ENCODE measurements at regions not wholly inside any gene's neighbourhood (a gene's known extent, or its start where the extent isn't known, plus 50 kb on each side); places are given as distances from the start of the nearest gene placed in this dataset.

DNA sequence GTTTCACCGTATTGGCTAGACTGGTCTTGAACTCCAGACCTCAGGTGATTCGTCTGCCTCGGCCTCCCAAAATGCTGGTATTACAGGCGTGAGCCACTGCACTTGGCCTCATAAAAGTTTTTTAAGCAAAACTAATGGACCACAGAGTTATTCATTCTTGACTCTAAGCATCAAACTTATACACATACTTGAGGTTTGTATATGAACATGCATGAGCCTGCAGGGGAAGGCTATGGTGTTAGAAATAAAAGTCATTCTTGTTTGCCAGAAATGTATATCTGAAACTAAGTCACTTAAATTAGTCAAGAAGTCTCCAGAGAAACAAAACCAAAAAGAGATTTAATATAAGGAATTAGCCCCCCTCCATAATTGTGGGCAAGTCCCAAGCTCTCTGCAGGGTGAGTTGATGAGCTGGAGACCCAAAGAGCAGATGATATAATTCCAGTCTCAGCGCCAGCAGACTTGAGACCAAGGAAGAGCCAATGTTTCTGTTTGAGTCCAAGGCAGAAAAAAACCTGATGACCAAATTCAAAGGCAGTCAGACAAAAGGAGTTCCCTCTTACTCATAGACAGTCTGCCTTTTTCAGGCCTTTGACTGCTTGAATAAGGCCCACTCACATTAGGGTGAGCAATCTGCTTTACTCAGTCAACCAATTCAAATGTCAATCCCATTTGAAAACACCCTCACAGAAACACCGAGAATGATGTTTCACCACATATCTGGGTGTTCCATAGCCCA is 69.0 kb upstream of the DSG1 start:
- Histone ChIP-seq H3K27me3 (ENCODE audit: low read length) (no peaks in the 10 kb centered on the region), H2AFZ (ENCODE audit: low read length) (no peak overlapping the region), H3K4me2 (ENCODE audit: low read length) (no peak overlapping the region), H3K27ac (ENCODE audit: low read length) (no peak overlapping the region), H3K36me3 (ENCODE audit: low read depth, low read length) (no peaks in the 10 kb centered on the region), H3K9me2 (replicated peaks; ENCODE audit: low read length) (no peaks in the 10 kb centered on the region), H3F3A (ENCODE audit: low read length, unreplicated experiment) (no peaks in the 10 kb centered on the region), H4K20me1 (ENCODE audit: low read length) (no peaks in the 10 kb centered on the region), H3K79me2 (ENCODE audit: low read length) (no peaks in the 10 kb centered on the region), H3K4me1 (ENCODE audit: insufficient read depth, low read length) (peaks cover 10% of the 10 kb centered on the region; the same call in 1 of the 2 replicates), H3K4me3 (ENCODE audit: low read length) (no peak overlapping the region), H3K9me3 (ENCODE audit: low read length) (no peaks in the 10 kb centered on the region), H3K9ac (ENCODE audit: low read length) (no peak overlapping the region)
- TF ChIP-seq, protein P1, sequence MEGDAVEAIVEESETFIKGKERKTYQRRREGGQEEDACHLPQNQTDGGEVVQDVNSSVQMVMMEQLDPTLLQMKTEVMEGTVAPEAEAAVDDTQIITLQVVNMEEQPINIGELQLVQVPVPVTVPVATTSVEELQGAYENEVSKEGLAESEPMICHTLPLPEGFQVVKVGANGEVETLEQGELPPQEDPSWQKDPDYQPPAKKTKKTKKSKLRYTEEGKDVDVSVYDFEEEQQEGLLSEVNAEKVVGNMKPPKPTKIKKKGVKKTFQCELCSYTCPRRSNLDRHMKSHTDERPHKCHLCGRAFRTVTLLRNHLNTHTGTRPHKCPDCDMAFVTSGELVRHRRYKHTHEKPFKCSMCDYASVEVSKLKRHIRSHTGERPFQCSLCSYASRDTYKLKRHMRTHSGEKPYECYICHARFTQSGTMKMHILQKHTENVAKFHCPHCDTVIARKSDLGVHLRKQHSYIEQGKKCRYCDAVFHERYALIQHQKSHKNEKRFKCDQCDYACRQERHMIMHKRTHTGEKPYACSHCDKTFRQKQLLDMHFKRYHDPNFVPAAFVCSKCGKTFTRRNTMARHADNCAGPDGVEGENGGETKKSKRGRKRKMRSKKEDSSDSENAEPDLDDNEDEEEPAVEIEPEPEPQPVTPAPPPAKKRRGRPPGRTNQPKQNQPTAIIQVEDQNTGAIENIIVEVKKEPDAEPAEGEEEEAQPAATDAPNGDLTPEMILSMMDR (conservative IDR thresholded peaks at IDR 0.05; ENCODE audit: low read depth, low read length): no peak
- TF ChIP-seq EZH2 (IDR thresholded peaks at IDR 0.05; ENCODE audit: low read length, unreplicated experiment): no peak
- TF ChIP-seq EZH2phosphoT487 (IDR thresholded peaks at IDR 0.05; ENCODE audit: borderline replicate concordance, low read length): no peak
- intact Hi-C loops (cut with micrococcal nuclease): no loop called here
- no peak for ATAC-seq
- CTCF ChIA-PET: no interaction called here
- POLR2A ChIA-PET (ENCODE audit: unreplicated experiment): no interaction called here
- no TSS peak for BruUV-seq (replicated peaks)
- no peak for DNase-seq

- intact Hi-C loops (cut with micrococcal nuclease): no loop called here
- no peaks in the 10 kb centered on the region for H3K9me3 ChIP-seq (ENCODE audit: low read length)
- ATAC-seq (no peak), DNase-seq (no peak)
- H2AFZ ChIP-seq (ENCODE audit: low read length): no peak overlapping the region
- no peaks in the 10 kb centered on the region for H3K36me3 ChIP-seq (ENCODE audit: low read depth, low read length)
- H3K9ac ChIP-seq (ENCODE audit: low read length): no peak overlapping the region
- no peak overlapping the region for H3K27ac ChIP-seq (ENCODE audit: low read length)
- TF ChIP-seq EZH2phosphoT487 (IDR thresholded peaks at IDR 0.05; ENCODE audit: borderline replicate concordance, low read length) (no peak), EZH2 (IDR thresholded peaks at IDR 0.05; ENCODE audit: low read length, unreplicated experiment) (no peak)
- TF ChIP-seq, protein P1 (conservative IDR thresholded peaks at IDR 0.05; ENCODE audit: low read depth, low read length): no peak
- ChIA-PET CTCF (interaction anchor here (0.6 kb wide), 1 partner anchor 18 kb away, joined by 3 read pairs; no protein-coding TSS in a partner anchor), POLR2A (ENCODE audit: unreplicated experiment) (no interaction called here)
- no peaks in the 10 kb centered on the region for H4K20me1 ChIP-seq (ENCODE audit: low read length)
- no TSS peak for BruUV-seq (replicated peaks)
- H3K27me3 ChIP-seq (ENCODE audit: low read length): no peaks in the 10 kb centered on the region
- H3K79me2 ChIP-seq (ENCODE audit: low read length): no peaks in the 10 kb centered on the region
- no peak overlapping the region for H3K4me2 ChIP-seq (ENCODE audit: low read length)
- H3F3A ChIP-seq (ENCODE audit: low read length, unreplicated experiment): no peaks in the 10 kb centered on the region
- H3K9me2 ChIP-seq (replicated peaks; ENCODE audit: low read length): no peaks in the 10 kb centered on the region
- H3K4me3 ChIP-seq (ENCODE audit: low read length): no peak overlapping the region
- H3K4me1 ChIP-seq (ENCODE audit: insufficient read depth, low read length): no peaks in the 10 kb centered on the region
Observed at GRCh38 chr18:31250902-31251301, 67.1 kb upstream of the DSG1 start.

DNA sequence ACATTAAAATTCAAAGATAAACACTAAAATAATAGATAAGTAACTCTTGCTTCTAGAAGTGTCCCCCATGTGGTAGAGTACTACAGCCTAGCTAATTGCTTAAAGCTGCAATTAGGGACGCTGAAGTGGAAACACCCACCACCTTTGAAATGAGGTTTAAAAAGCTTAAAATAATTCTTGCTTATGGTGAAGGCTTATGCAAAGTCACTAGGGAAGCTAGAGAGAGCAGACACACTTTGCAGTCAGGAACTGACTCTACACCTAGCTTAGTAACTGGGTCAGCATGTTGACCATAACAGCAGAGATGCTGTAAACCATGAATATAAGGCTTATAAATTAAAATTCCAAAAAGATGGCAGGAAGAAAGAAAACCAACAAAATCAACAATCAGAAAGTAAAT is 65.4 kb upstream of the DSG1 start:
- H3K4me2 ChIP-seq (ENCODE audit: low read length): no peak overlapping the region
- no peaks in the 10 kb centered on the region for H3K79me2 ChIP-seq (ENCODE audit: low read length)
- H3K9ac ChIP-seq (ENCODE audit: low read length): no peak overlapping the region
- no peaks in the 10 kb centered on the region for H4K20me1 ChIP-seq (ENCODE audit: low read length)
- H3K27me3 ChIP-seq (ENCODE audit: low read length): no peaks in the 10 kb centered on the region
- CTCF ChIA-PET: no interaction called here
- H3K9me3 ChIP-seq (ENCODE audit: low read length): no peaks in the 10 kb centered on the region
- intact Hi-C loops (cut with micrococcal nuclease): no loop called here
- H3K4me3 ChIP-seq (ENCODE audit: low read length): no peak overlapping the region
- H3K27ac ChIP-seq (ENCODE audit: low read length): no peak overlapping the region
- ATAC-seq (no peak), DNase-seq (no peak)
- no peaks in the 10 kb centered on the region for H3F3A ChIP-seq (ENCODE audit: low read length, unreplicated experiment)
- TF ChIP-seq, protein P1 (conservative IDR thresholded peaks at IDR 0.05; ENCODE audit: low read depth, low read length): no peak
- TF ChIP-seq EZH2phosphoT487 (IDR thresholded peaks at IDR 0.05; ENCODE audit: borderline replicate concordance, low read length): no peak
- no peak for TF ChIP-seq EZH2 (IDR thresholded peaks at IDR 0.05; ENCODE audit: low read length, unreplicated experiment)
- BruUV-seq (replicated peaks): no TSS peak
- POLR2A ChIA-PET (ENCODE audit: unreplicated experiment): no interaction called here
- no peaks in the 10 kb centered on the region for H3K4me1 ChIP-seq (ENCODE audit: insufficient read depth, low read length)
- H3K36me3 ChIP-seq (ENCODE audit: low read depth, low read length): no peaks in the 10 kb centered on the region
- no peak overlapping the region for H2AFZ ChIP-seq (ENCODE audit: low read length)
- no peaks in the 10 kb centered on the region for H3K9me2 ChIP-seq (replicated peaks; ENCODE audit: low read length)
